ENCODE measurements at regions not wholly inside any gene's neighbourhood (a gene's known extent, or its start where the extent isn't known, plus 50 kb on each side); places are given as distances from the start of the nearest gene placed in this dataset.

GRCh38 chr12:22951206-22951605, 326.2 kb downstream of the ETNK1 start:
- TF ChIP-seq CTCF (conservative IDR thresholded peaks at IDR 0.05): no peak
- no peaks in the 10 kb centered on the region for H3K79me2 ChIP-seq (ENCODE audit: insufficient read depth, low read length)
- H3K79me1 ChIP-seq (ENCODE audit: insufficient read depth, low read depth, low read length, poor library complexity, severe bottlenecking): no peaks in the 10 kb centered on the region
- no peaks in the 10 kb centered on the region for H3K4me1 ChIP-seq (ENCODE audit: insufficient read depth, low read length)
- H4K8ac ChIP-seq (replicated peaks; ENCODE audit: insufficient read length, low read depth, low read length): no peak overlapping the region
- no peak overlapping the region for H3K56ac ChIP-seq (ENCODE audit: insufficient read length, low read depth, low read length)
- H3K27ac ChIP-seq (ENCODE audit: insufficient read length, low read depth, low read length): no peak overlapping the region
- no peak overlapping the region for H2BK12ac ChIP-seq (ENCODE audit: insufficient read length, low read depth, low read length)
- no peak overlapping the region for H2BK15ac ChIP-seq (ENCODE audit: low read depth, low read length)
- Mint-ChIP-seq H3K4me3 (no peak overlapping the region), H3K4me1 (peaks cover 3 to 7% of the 10 kb centered on the region in 2 experiments; a peak in 3 of 4 replicates), H3K27me3 (ENCODE audit: low read depth) (no peaks in the 10 kb centered on the region), H3K27ac (no peak overlapping the region), H3K36me3 (ENCODE audit: insufficient read depth in 1 of 3, low read depth in 3 of 3) (peaks cover 0 to 4% (median 0%) of the 10 kb centered on the region in 3 experiments; a peak in 2 of 7 replicates), H3K9me3 (peaks cover 4% of the 10 kb centered on the region in 2 experiments; a peak in 2 of 5 replicates)
- WGBS (ENCODE audit: extremely low coverage, insufficient read length, low lambda C conversion rate): no CpG with 5 or more reads among the region's 5 CpGs
- no peak overlapping the region for H3T11ph ChIP-seq (ENCODE audit: low read length)
- no peak overlapping the region for H4K5ac ChIP-seq (ENCODE audit: insufficient read length, low read depth, low read length)
- H3K27me3 ChIP-seq (ENCODE audit: insufficient read depth, low read length): no peaks in the 10 kb centered on the region
- no peak overlapping the region for H4K91ac ChIP-seq (ENCODE audit: insufficient read length, low read depth, low read length)
- no peak overlapping the region for H2AFZ ChIP-seq (ENCODE audit: low read length)
- H3K9ac ChIP-seq (ENCODE audit: extremely low read depth, insufficient read length, low read length): no peak overlapping the region
- no peak overlapping the region for H2BK5ac ChIP-seq (ENCODE audit: insufficient read length, low read length)
- no peak overlapping the region for H3K4ac ChIP-seq (ENCODE audit: low read depth, low read length)
- no peaks in the 10 kb centered on the region for H3K23me2 ChIP-seq (ENCODE audit: insufficient read length, low read depth, low read length, poor library complexity, severe bottlenecking)
- H3K18ac ChIP-seq (ENCODE audit: insufficient read length, low read depth, low read length): no peak overlapping the region
- H3K14ac ChIP-seq (ENCODE audit: insufficient read depth, low read length): no peak overlapping the region
- no peak overlapping the region for H2BK20ac ChIP-seq (ENCODE audit: low read depth, low read length, poor library complexity, severe bottlenecking)
- H2AK5ac ChIP-seq (ENCODE audit: insufficient read length, low read length): no peak overlapping the region
- no peaks in the 10 kb centered on the region for H3K9me3 ChIP-seq (ENCODE audit: control insufficient read depth, low read depth, low read length)
- no peak for DNase-seq
- no peak overlapping the region for H2BK120ac ChIP-seq (ENCODE audit: low read depth, low read length, poor library complexity, severe bottlenecking)
- H3K4me2 ChIP-seq (ENCODE audit: insufficient read depth, insufficient read length, low read length): no peak overlapping the region
- no peaks in the 10 kb centered on the region for H4K20me1 ChIP-seq (ENCODE audit: control insufficient read depth, insufficient read depth, insufficient read length)
- H3K23ac ChIP-seq (ENCODE audit: insufficient read length, low read depth, low read length): no peak overlapping the region
